Spleen (tissue), 7 donors: ENCODE measurements at regions not wholly inside any gene's neighbourhood (a gene's known extent, or its start where the extent isn't known, plus 50 kb on each side); places are given as distances from the start of the nearest gene placed in this dataset.

Experiments used
- CTCF ChIP-seq, 11 experiments: fragments of 200-600 bp in 7 of 11; fragments of 450-650 bp in 4 of 11; sonication (generic) in 4 of 11; IDR thresholded peaks in 8 of 11; conservative IDR thresholded peaks in 3 of 11; 1 replicate in 7 of 11; 2 replicates in 4 of 11; pipeline versions ENCODE4 v1.4.0 to v1.8.0; 2016 to 2021; ENCODE audit warnings: antibody characterized with exemption in 11 of 11, inconsistent platforms in 4 of 11, mild to moderate bottlenecking in 1 of 11
- POLR2AphosphoS5 ChIP-seq, 3 donors: sonication (generic); formaldehyde crosslinking; IDR thresholded peaks; one replicate each; pipeline ENCODE4 v1.5.1; 2017; ENCODE audit warnings: antibody characterized with exemption in 3 of 3
- donor health status: DM: no; HTN: no; CAD: no; lungs with moderate emphysema.
- donor health status: DM: no; HTN: no; CAD: no.
- donor health status: DM: no; HTN: no; CAD: no.

- TF ChIP-seq CTCF (IDR thresholded peaks at IDR 0.05 in 8 of 11, conservative IDR thresholded peaks at IDR 0.05 in 3 of 11): no peak
- no peak for TF ChIP-seq POLR2AphosphoS5 (IDR thresholded peaks at IDR 0.05)
These were observed 143.0 kb downstream of the FGF9 start for GRCh38 chr13:21813844-21814243.
